H1 (cell line): ENCODE measurements at regions not wholly inside any gene's neighbourhood (a gene's known extent, or its start where the extent isn't known, plus 50 kb on each side); places are given as distances from the start of the nearest gene placed in this dataset.

Experiments used
- CHD2 ChIP-seq: IDR thresholded peaks from 2 replicates; pipeline ENCODE4 v1.6.1; 2012; ENCODE audit warnings: low read length, improper control_type of control experiment
- EGR1 ChIP-seq: IDR thresholded peaks from 2 replicates; pipeline ENCODE4 v1.6.1; 2011; ENCODE audit warnings: low read depth, low read length, borderline replicate concordance
- EP300 ChIP-seq, 2 experiments: IDR thresholded peaks; 1 replicate in 1 of 2; 2 replicates in 1 of 2; pipeline ENCODE4 v1.6.1; 2011 to 2012; ENCODE audit warnings: low read depth in 2 of 2, low read length in 2 of 2, mild to moderate bottlenecking in 2 of 2, borderline replicate concordance in 1 of 2, inconsistent platforms in 1 of 2, moderate library complexity in 1 of 2
- GABPA ChIP-seq: IDR thresholded peaks from 2 replicates; pipeline ENCODE4 v1.6.1; 2011; ENCODE audit warnings: mild to moderate bottlenecking, low read length, moderate library complexity, borderline replicate concordance; ENCODE audit not compliant: insufficient read depth
- GTF2F1 ChIP-seq: IDR thresholded peaks from 2 replicates; pipeline ENCODE4 v1.6.1; 2012; ENCODE audit warnings: low read depth, low read length, improper control_type of control experiment, borderline replicate concordance
- HDAC2 ChIP-seq, 2 experiments: fragments of 300-600 bp in 1 of 2; sonication (generic) in 1 of 2; IDR thresholded peaks; 2 replicates each; pipeline ENCODE4 v1.6.1; 2011 to 2012; ENCODE audit warnings: low read depth in 2 of 2, low read length in 2 of 2, mild to moderate bottlenecking in 2 of 2, moderate library complexity in 2 of 2, borderline replicate concordance in 1 of 2, inconsistent platforms in 1 of 2
- JUN ChIP-seq: IDR thresholded peaks from 2 replicates; pipeline ENCODE4 v1.6.1; 2011; ENCODE audit warnings: low read depth, mild to moderate bottlenecking, improper control_type of control experiment, low read length
- POU5F1 ChIP-seq: IDR thresholded peaks from 2 replicates; pipeline ENCODE4 v1.6.1; 2011; ENCODE audit warnings: low read depth, mild to moderate bottlenecking, low read length, moderate library complexity
- RAD21 ChIP-seq, 2 experiments: IDR thresholded peaks in 1 of 2; conservative IDR thresholded peaks in 1 of 2; 2 replicates each; pipeline ENCODE4 v1.6.1; 2011; ENCODE audit warnings: low read depth in 2 of 2, low read length in 2 of 2, improper control_type of control experiment in 1 of 2, inconsistent platforms in 1 of 2, mild to moderate bottlenecking in 1 of 2, moderate library complexity in 1 of 2
- RFX5 ChIP-seq: IDR thresholded peaks from 2 replicates; pipeline ENCODE4 v1.6.1; 2011; ENCODE audit warnings: low read depth, low read length, improper control_type of control experiment, borderline replicate concordance
- SIN3A ChIP-seq, 2 experiments: IDR thresholded peaks in 1 of 2; conservative IDR thresholded peaks in 1 of 2; 2 replicates each; pipeline ENCODE4 v1.6.1; 2011 to 2012; ENCODE audit warnings: low read length in 2 of 2, improper control_type of control experiment in 1 of 2, low read depth in 1 of 2, mild to moderate bottlenecking in 1 of 2
- SP4 ChIP-seq: IDR thresholded peaks from 2 replicates; pipeline ENCODE4 v1.6.1; 2012; ENCODE audit warnings: low read length, inconsistent platforms
- SRF ChIP-seq: IDR thresholded peaks from 2 replicates; pipeline ENCODE4 v1.6.1; 2011; ENCODE audit warnings: mild to moderate bottlenecking, low read depth, low read length, moderate library complexity
- TEAD4 ChIP-seq: IDR thresholded peaks from 2 replicates; pipeline ENCODE4 v1.6.1; 2012; ENCODE audit warnings: low read depth, low read length, inconsistent platforms, mixed read lengths

- TF ChIP-seq TEAD4 (no peak), SP4 (no peak), POU5F1 (no peak), JUN (no peak), EGR1 (no peak), GTF2F1 (no peak), EP300 (IDR thresholded peaks at IDR 0.05; ENCODE audit: borderline replicate concordance in 1 of 2, low read depth in 2 of 2, low read length in 2 of 2) (no peak), HDAC2 (IDR thresholded peaks at IDR 0.05; ENCODE audit: borderline replicate concordance in 1 of 2, low read depth in 2 of 2, low read length in 2 of 2) (no peak), RAD21 (IDR thresholded peaks at IDR 0.05 in 1 of 2, conservative IDR thresholded peaks at IDR 0.05 in 1 of 2; ENCODE audit: low read depth in 2 of 2, low read length in 2 of 2) (no peak), CHD2 (no peak), RFX5 (no peak), SRF (no peak), GABPA (no peak), SIN3A (conservative IDR thresholded peaks at IDR 0.05 in 1 of 2, IDR thresholded peaks at IDR 0.05 in 1 of 2; ENCODE audit: low read depth in 1 of 2, low read length in 2 of 2) (no peak)
- TF ChIP-seq, all 59 proteins: peak for 0
Observed at GRCh38 chr5:126199467-126199866, 223.7 kb upstream of the GRAMD2B start (continued).
